Middle frontal gyrus (tissue), 1 donor: ENCODE measurements at regions not wholly inside any gene's neighbourhood (a gene's known extent, or its start where the extent isn't known, plus 50 kb on each side); places are given as distances from the start of the nearest gene placed in this dataset.

Experiments used
- DNase-seq: peaks from one replicate; pipeline ENCODE4 v3.0.0-alpha.2; 2015; ENCODE audit warnings: low spot score; ENCODE audit errors: extremely low spot score

DNA sequence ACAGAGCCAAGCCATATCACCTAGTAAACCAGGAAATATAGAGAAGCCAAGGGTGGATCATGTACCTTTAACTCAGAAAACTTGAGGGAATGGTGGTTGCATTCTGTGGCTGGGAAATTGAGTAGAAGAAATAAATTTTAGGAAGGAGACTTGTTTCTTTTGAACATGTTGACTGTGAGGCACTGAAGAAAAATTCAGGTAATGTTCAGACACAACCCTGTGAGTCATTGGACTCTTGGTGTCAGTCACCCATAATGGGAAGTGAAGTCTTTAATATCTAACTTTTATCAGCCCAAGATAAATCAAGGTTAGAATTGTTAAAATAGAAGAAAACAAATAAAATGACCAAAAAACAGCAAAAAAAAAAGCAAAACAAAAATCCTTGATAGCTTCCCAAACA lies 98.8 kb upstream of the GRIK2 start:
- no peak for DNase-seq

DNA sequence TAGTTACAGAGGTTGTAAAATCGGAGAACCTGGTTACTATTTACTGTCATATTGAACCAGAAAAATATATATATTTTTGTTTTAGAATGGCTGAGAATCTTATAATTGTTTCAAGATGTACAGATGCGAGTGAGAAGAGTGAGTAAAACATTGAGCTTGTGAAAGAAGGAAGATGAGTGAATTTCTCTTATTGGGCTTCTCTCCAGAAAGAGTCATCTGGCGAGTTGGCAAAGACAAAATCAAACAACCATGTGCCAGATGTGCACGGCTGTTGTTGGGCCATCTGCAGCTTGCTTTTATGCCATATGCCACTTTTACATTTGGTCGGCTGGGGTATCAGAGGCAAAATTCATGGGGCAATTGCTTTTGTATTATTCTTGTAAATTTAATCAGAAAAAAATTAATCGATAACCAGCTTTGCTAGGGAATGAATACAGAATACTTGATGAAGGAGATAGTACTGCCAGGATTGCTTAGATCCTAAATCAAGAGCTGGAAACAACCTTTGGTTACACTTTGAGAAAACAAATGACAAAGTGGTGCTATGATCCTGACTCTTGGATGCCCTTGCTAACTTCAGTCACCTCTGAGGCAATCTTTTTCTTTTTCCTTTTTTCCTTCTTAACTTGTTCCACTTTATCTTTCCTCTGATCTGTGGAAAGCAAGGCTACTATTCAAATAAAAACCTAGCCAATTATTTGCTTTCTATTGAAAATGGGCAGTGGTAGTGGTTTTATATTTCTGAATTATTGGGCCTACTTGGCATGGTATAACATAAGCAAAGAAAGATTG lies 97.1 kb upstream of the GRIK2 start:
- no peak for DNase-seq

DNA sequence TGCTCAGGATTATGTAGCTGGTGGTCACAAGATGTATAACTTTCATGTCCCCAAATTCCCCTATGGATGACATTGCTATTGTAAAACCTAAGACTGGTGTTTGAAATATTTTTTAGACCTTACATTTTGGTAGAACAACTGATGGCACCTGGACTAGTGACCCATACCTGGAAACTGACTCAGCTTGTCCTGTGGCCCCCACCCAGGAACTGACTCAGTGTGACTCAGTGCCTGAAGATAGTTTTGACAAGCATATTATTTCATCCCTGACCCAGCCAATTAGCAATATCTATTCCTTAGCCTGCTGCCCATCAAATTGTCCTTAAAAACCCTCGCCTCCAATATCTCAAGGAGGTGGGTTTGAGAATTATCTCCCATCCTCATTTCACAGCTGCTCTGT lies 90.9 kb upstream of the GRIK2 start:
- no peak for DNase-seq

DNA sequence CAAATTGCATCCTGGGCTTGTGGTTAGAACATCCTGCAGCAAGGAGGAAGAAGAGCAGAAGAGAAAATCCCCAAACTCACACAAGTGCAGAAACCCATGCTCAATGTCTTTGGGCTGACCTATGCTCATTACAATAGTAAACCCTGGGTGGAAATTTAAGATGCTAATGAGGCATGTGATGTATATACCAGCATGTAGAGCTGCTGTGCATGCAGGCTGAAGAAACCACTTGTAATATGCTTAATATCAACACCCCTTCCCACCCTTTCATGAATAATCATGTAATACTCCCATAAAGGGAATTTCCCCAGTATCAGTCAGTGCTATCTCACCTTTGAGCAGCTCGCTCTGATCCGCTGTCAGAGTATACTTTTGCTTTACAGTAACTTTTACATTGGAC lies 90.0 kb upstream of the GRIK2 start:
- no peak for DNase-seq

DNA sequence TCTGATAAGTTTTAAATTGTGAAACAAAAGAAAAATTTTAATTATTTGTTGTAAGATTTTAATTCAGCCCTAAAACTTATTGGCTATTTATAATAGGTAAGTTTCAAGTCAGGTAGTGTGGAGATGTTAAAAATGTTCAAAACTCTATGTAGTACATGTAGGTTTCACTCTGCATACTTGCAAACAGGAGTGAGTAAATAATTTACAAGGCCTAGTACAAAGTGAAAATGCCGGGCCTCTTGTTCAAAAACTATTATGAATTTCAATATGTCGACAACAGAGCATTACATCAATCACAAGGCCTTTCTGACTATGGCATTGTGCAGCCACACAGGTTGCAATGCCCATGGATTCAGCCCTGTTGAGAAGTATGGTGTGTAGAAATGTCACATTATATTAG lies 80.9 kb upstream of the GRIK2 start:
- no peak for DNase-seq

DNA sequence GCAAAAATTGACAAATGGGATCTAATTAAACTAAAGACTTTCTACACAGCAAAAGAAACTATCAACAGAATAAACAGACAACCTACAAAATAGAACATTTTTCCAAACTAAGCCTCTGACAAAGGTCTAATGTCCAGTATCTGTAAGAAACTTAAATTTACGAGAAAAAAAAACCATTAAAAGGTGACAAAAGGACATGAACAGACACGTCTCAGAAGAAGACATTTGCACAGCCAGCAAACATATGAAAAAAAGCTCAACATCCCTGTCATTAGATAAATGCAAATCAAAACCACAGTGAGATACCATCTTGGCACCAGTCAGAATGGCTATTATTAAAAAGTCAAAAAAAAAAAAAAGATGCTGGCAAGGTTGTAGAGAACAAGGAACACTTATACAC lies 70.6 kb upstream of the GRIK2 start:
- DNase-seq: no peak

DNA sequence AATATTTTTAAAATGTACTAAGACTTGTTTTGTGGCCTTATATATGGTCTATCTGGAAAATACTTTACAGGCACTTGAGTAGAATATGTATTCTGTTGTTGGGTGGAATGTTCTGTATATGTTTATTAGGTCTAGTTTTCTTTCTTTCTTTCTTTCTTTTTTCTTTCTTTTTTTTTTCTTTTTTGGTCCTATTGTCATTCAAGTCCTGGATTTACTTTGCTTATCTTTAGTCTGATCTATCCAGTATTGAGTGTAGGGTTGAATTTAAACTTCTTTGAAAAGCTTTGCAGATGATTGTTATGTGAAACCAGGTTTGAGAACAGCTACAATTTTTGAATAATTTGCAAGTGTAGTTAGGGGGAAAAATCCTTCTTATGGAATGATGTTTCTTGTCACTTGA lies 67.1 kb upstream of the GRIK2 start:
- no peak for DNase-seq

DNA sequence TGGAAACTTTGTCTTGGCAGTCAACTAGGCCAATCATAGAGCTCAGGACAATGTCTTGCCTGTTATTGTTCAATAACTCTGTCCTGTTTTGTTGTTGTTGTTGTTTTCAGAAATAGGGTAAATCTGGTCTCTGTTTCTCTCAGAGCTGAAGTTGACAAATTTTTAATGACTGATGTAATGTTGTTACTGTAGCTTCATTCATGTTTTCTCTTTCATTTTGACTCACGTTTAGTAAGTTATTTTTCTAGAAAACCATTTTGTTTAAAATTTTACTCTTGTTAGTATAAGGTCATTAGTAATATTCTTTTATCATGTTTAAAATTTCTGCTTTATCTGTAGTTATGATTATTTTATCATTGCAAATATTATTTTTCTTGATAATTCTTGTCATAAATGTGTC lies 51.6 kb upstream of the GRIK2 start:
- DNase-seq: no peak
